ENCODE measurements at regions not wholly inside any gene's neighbourhood (a gene's known extent, or its start where the extent isn't known, plus 50 kb on each side); places are given as distances from the start of the nearest gene placed in this dataset.

DNA sequence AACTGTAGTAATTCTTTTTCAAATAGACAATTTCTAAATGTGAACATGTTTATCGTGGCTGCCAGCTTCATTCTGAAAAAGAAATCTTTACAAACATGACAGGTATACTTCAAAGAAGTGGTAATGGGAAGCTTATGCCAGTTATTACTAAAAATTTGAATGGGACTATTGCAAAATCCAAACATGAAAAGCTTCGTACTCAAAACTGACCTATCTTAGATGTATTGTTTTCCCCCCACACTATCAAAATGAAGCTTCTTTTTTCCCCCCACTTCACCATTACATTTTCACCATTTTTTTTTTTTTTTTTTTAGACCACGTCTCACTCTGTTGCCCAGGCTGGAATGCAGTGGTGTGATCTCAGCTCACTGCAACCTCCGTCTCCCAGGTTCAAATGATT is 50.4 kb upstream of the SERTAD2 start:
- in situ Hi-C loops (cut with MboI; ENCODE audit: low pct_unique_long_range_greater_than_20kb, low sequenced_read_pairs, unreplicated experiment), result no loop called here
- TF ChIP-seq, protein P1, sequence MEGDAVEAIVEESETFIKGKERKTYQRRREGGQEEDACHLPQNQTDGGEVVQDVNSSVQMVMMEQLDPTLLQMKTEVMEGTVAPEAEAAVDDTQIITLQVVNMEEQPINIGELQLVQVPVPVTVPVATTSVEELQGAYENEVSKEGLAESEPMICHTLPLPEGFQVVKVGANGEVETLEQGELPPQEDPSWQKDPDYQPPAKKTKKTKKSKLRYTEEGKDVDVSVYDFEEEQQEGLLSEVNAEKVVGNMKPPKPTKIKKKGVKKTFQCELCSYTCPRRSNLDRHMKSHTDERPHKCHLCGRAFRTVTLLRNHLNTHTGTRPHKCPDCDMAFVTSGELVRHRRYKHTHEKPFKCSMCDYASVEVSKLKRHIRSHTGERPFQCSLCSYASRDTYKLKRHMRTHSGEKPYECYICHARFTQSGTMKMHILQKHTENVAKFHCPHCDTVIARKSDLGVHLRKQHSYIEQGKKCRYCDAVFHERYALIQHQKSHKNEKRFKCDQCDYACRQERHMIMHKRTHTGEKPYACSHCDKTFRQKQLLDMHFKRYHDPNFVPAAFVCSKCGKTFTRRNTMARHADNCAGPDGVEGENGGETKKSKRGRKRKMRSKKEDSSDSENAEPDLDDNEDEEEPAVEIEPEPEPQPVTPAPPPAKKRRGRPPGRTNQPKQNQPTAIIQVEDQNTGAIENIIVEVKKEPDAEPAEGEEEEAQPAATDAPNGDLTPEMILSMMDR (IDR thresholded peaks at IDR 0.05; ENCODE audit: extremely low read depth, insufficient read depth, missing control alignments), result no peak
- no peak for DNase-seq (ENCODE audit: low spot score)

DNA sequence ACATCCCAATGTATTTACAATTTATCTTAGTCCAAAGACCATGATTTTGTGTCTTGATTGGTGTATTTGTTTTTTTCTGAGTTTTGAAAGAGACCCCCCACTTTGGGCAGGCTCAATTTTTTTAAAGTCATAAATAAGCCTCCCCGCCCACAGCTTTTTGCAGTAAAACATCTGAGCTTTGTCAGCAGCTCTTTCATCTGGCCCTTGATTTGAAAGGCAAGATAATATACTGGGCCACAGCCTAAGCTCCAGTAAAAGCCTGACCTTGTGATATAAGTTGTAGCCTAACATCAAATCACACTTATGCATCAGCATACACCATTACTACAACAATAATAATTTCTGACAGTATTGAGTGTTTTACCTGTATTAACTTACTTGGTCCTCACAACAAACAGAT is 51.3 kb upstream of the SERTAD2 start:
- in situ Hi-C loops (cut with MboI; ENCODE audit: low pct_unique_long_range_greater_than_20kb, low sequenced_read_pairs, unreplicated experiment), result no loop called here
- TF ChIP-seq, protein P1 (IDR thresholded peaks at IDR 0.05; ENCODE audit: extremely low read depth, insufficient read depth, missing control alignments), result no peak
- no peak for DNase-seq (ENCODE audit: low spot score)

DNA sequence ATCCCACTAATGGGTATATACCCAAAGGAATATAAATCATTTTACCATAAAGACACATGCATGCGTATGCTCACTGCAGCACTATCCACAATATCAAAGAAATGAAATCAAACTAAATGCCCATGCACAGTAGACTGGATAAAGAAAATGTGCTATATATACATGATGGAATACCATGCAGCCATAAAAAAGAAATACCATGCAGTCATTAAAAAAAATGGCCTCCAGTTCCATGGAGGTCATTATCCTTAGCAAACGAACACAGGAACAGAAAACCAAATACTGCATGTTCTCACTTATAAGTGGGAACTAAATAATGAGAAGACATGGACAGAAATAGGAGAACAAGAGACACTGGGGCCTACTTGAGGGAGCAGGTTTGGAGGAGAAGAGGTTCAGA is 53.6 kb upstream of the SERTAD2 start:
- in situ Hi-C loops (cut with MboI; ENCODE audit: low pct_unique_long_range_greater_than_20kb, low sequenced_read_pairs, unreplicated experiment), result no loop called here
- DNase-seq (ENCODE audit: low spot score), result no peak
- TF ChIP-seq, protein P1 (IDR thresholded peaks at IDR 0.05; ENCODE audit: extremely low read depth, insufficient read depth, missing control alignments), result no peak

DNA sequence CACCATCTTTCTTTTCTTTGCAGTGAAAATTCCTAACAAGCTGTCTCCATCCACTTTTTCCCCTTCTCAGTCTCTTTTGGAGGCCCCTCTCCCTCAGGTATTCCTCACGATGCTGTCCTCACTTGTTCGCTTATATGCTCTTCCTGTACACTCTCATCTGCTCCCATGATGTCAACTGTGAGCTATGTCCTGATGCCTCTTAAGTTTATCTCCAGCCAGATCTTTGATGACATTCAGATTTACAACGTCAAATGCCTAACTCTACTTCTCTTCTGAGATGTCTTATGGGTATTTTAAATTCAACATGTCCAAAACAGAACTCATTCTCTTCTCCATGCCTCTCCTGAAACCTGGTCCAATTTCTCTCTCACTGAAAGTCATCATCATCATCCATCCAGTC is 55.1 kb upstream of the SERTAD2 start:
- DNase-seq (ENCODE audit: low spot score), result no peak
- in situ Hi-C loops (cut with MboI; ENCODE audit: low pct_unique_long_range_greater_than_20kb, low sequenced_read_pairs, unreplicated experiment), result no loop called here
- TF ChIP-seq, protein P1 (IDR thresholded peaks at IDR 0.05; ENCODE audit: extremely low read depth, insufficient read depth, missing control alignments), result no peak

DNA sequence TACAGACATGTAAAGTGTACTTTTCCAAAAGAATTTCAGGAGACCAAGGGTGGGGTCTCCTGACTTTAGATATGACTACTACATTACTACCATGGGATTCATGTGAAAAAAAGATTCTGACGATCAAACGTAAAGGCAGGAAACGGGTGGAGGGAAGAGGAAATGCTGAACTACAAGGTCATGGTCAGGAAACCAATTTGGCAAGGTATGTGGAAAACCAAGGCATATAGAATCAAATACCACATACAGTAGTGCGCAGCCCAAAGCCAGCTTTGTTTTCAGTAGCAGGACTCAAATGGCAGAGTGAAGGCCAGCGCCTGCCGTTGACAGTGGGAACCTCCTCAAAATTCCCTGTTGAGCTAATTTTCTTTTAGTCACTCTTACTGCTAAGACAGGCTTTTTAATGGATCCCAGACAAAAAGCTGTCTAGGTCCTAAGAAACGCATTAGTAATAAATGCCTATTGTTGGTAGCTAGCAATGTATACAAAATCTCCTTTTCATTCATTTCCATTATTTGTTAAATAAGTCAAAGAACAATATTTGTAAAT is 57.6 kb upstream of the SERTAD2 start:
- in situ Hi-C loops (cut with MboI; ENCODE audit: low pct_unique_long_range_greater_than_20kb, low sequenced_read_pairs, unreplicated experiment), result no loop called here
- TF ChIP-seq, protein P1 (IDR thresholded peaks at IDR 0.05; ENCODE audit: extremely low read depth, insufficient read depth, missing control alignments), result no peak
- no peak for DNase-seq (ENCODE audit: low spot score)

DNA sequence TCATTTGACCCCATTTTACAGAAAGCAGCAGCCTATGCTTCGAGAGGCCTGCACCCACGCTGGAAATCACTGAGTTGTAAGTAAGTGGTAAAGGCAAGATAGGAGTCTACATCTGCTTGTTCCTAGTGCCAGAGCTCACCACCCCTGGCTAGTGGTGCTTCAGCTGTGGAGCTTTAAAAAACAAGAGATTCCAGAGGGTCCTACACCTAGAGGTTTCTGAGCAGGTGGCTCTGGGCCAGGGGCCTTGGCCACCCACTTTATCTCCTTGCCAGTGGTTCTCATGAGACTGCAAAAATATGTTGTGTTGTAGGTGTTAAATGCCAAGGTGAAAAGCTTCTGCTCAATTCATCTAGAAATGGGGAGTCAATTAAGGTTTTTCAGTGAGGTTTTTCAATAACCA is 60.0 kb upstream of the SERTAD2 start:
- in situ Hi-C loops (cut with MboI; ENCODE audit: low pct_unique_long_range_greater_than_20kb, low sequenced_read_pairs, unreplicated experiment), result no loop called here
- TF ChIP-seq, protein P1 (IDR thresholded peaks at IDR 0.05; ENCODE audit: extremely low read depth, insufficient read depth, missing control alignments), result no peak
- DNase-seq (ENCODE audit: low spot score), result no peak

DNA sequence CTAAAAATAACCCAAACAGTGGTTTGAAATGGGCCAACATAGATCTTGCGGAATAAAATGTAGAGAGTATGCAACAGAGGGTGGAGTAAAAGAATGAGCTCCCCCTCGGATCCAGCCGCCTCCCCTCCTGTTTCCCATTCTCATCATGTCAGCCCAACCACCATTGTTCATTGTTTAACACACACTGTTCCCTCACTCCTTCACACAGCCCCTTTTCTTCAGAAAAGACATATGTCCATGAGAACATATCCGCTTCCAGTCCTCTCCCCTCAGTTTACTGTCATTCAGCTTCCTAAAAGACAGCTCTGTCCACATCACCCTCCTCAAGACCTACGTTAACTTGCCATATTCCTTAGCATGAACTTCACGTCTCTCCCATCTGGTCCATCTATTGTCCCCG is 62.9 kb upstream of the SERTAD2 start:
- in situ Hi-C loops (cut with MboI; ENCODE audit: low pct_unique_long_range_greater_than_20kb, low sequenced_read_pairs, unreplicated experiment), result no loop called here
- TF ChIP-seq, protein P1 (IDR thresholded peaks at IDR 0.05; ENCODE audit: extremely low read depth, insufficient read depth, missing control alignments), result no peak
- no peak for DNase-seq (ENCODE audit: low spot score)

All from GM13977 (cell line).